SK-N-SH (cell line): ENCODE measurements at regions not wholly inside any gene's neighbourhood (a gene's known extent, or its start where the extent isn't known, plus 50 kb on each side); places are given as distances from the start of the nearest gene placed in this dataset.

ENCODE experiments used
- CTCF ChIP-seq: fragments of 200-600 bp; sonication (generic); IDR thresholded peaks from 2 replicates; pipeline ENCODE4 v1.6.1; 2017; ENCODE audit warnings: antibody characterized with exemption, mild to moderate bottlenecking, moderate library complexity
- FOXJ3 ChIP-seq: sonication (generic); formaldehyde crosslinking; IDR thresholded peaks from 2 replicates; pipeline ENCODE4 v1.5.1; 2020; ENCODE audit warnings: mild to moderate bottlenecking, missing genetic modification reagents
- RFX5 ChIP-seq: IDR thresholded peaks from 2 replicates; pipeline ENCODE4 v1.6.1; 2012; ENCODE audit warnings: mild to moderate bottlenecking, improper control_type of control experiment, low read length
- TAF1 ChIP-seq: IDR thresholded peaks from 2 replicates; pipeline ENCODE4 v1.6.1; 2012; ENCODE audit warnings: low read depth, mild to moderate bottlenecking, low read length, moderate library complexity, borderline replicate concordance

DNA sequence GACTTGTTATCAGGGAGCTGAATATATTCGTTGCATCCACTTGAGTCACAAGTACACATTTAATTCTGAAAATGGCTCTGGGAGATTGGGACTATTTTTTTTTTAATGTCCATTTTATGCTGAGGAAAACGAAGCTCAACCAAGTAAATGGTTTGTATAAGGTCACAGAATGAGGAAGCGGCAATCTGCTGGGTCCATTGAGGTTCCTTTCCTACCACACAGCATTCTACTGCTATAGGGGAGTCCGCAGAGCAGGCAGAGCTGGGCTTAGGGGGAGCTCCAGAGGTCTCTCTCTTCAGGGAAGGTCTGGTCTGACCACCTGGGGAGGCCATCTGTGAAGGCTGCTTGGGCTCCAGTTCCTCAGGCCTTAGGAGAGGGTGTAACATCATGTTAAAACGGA lies 77.9 kb downstream of the MCFD2 start:
- TF ChIP-seq TAF1 (no peak), CTCF (no peak), FOXJ3 (CRISPR knock-in tag) (no peak), RFX5 (no peak)
